ENCODE measurements at regions not wholly inside any gene's neighbourhood (a gene's known extent, or its start where the extent isn't known, plus 50 kb on each side); places are given as distances from the start of the nearest gene placed in this dataset.

DNA sequence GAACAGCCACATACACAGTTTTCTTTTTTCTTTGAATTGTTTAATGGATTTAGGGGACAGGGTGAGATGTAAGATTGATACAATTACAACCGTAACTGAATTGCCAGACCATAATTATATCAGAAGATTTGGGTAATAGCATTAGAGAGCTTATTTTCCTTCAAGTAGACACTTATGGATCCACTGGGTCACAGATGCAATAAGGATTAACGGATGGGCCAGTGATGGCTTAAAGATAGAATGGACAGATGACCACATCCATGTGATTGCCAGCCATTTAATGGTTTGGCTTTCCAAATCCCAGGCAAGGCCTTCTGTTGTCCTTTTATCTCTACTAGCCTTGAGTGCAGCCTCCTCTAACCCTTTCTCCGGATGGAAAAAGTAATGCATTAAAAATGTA, 94.7 kb upstream of the NUDT12 start:
- TF ChIP-seq, protein P1, sequence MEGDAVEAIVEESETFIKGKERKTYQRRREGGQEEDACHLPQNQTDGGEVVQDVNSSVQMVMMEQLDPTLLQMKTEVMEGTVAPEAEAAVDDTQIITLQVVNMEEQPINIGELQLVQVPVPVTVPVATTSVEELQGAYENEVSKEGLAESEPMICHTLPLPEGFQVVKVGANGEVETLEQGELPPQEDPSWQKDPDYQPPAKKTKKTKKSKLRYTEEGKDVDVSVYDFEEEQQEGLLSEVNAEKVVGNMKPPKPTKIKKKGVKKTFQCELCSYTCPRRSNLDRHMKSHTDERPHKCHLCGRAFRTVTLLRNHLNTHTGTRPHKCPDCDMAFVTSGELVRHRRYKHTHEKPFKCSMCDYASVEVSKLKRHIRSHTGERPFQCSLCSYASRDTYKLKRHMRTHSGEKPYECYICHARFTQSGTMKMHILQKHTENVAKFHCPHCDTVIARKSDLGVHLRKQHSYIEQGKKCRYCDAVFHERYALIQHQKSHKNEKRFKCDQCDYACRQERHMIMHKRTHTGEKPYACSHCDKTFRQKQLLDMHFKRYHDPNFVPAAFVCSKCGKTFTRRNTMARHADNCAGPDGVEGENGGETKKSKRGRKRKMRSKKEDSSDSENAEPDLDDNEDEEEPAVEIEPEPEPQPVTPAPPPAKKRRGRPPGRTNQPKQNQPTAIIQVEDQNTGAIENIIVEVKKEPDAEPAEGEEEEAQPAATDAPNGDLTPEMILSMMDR (IDR thresholded peaks at IDR 0.05; ENCODE audit: low read depth, low read length): no peak
- no peak for TF ChIP-seq EZH2phosphoT487 (IDR thresholded peaks at IDR 0.05; ENCODE audit: low read depth)
